ENCODE measurements at regions not wholly inside any gene's neighbourhood (a gene's known extent, or its start where the extent isn't known, plus 50 kb on each side); places are given as distances from the start of the nearest gene placed in this dataset.
"Not testable (repeated sequence)": the region's sequence is repeated elsewhere in the genome, so short reads cannot be mapped to it uniquely, and the experiment has no call there.

DNA sequence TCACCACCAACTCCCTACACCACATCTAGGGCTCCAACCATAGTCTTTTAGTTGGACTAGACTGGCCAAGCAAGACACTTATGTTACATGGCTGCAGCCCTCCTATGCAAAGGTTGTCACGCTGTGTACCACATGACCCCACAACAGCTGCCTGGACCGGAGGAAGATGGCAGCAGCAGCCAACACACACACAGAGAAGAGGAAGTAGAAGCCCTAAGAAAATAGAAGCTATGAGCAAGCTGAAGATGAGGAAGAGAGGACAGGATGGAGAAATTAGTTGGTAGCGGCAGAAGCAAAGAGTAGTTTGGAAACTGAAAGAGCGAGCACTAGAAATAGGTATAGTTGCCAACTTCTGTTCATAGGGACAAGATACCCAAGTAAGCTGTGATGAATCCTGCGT lies 60.8 kb upstream of the RALGPS2 start:
- TF ChIP-seq, protein P1, sequence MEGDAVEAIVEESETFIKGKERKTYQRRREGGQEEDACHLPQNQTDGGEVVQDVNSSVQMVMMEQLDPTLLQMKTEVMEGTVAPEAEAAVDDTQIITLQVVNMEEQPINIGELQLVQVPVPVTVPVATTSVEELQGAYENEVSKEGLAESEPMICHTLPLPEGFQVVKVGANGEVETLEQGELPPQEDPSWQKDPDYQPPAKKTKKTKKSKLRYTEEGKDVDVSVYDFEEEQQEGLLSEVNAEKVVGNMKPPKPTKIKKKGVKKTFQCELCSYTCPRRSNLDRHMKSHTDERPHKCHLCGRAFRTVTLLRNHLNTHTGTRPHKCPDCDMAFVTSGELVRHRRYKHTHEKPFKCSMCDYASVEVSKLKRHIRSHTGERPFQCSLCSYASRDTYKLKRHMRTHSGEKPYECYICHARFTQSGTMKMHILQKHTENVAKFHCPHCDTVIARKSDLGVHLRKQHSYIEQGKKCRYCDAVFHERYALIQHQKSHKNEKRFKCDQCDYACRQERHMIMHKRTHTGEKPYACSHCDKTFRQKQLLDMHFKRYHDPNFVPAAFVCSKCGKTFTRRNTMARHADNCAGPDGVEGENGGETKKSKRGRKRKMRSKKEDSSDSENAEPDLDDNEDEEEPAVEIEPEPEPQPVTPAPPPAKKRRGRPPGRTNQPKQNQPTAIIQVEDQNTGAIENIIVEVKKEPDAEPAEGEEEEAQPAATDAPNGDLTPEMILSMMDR (IDR thresholded peaks at IDR 0.05) = no peak
- DNase-seq (ENCODE audit: low spot score) = no peak
- ATAC-seq (ENCODE audit: low FRiP score) = no peak

DNA sequence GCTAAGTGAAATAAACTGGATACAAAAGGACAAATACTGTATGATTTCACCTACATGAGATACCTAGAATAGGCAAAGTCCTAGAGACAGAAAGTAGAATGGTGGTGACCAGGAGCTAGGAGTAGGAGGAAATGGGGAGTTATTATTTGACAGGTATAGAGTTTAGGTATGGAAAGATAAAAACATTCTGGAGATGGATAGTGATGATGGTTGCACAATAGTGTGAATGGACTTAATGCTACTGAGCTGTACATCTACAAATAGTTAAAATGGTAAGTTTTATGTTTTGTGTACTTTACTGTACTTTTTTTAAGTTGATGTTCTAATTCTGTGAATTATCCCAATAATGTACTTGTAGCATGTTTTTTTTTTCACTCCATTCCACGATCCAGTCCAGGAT lies 59.5 kb upstream of the RALGPS2 start:
- ATAC-seq (ENCODE audit: low FRiP score) = no peak
- TF ChIP-seq, protein P1 (IDR thresholded peaks at IDR 0.05) = no peak

DNA sequence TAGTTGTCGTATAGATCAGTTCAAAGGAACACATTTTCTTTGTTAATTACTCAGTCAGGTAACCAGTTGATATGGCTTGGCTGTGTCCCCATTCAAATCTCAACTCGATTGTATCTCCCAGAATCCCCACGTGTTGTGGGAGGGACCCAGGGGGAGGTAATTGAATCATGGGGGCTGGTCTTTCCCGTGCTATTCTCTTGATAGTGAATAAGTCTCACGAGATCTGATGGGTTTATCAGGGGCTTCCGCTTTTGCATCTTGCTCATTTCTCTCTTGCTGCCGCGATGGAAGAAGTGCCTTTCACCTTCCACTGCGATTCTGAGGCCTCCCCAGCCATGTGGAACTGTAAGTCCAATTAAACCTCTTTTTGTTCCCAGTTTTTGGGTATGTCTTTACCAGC lies 58.2 kb upstream of the RALGPS2 start:
- not testable (repeated sequence) for DNase-seq (ENCODE audit: low spot score); ATAC-seq (ENCODE audit: low FRiP score)

More for the DNA sequence above, 59.5 kb upstream of the RALGPS2 start:
- no peak for DNase-seq (ENCODE audit: low spot score)

DNA sequence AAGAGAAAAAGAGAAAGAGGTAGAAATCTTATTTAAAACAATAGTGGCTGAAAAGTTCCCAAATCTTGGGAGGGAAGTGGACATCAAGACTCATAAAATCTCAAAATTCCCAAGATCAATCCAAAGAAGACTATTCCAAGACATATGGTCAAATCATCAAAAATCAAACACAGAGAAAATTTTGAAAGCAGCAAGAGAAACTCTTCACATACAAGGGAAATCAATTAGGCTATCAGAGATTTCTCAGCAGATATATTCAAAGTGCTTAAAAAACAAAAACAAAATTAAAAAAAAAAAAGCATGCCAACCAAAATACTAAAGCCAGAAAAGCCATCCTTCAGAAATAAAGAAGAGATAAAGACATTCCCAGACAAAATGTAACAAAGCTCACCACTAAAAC lies 52.6 kb upstream of the RALGPS2 start:
- TF ChIP-seq, protein P1 (IDR thresholded peaks at IDR 0.05) = no peak

DNA sequence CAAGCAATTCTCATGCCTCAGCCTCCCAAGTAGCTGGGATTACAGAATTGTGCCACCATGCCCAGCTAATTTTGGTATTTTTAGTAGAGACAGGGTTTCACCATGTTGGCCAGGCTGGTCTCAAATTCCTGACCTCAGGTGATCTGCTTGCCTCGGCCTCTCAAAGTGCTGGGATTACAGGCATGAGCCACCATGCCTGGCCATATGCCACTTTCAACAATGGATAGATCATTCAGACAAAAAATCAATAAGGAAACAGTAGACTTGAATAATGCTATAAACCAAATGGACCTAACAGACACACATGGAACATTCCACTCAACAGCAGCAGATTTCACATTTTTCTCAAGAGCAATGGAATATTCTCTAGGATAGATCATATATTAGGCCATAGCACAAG lies 50.5 kb upstream of the RALGPS2 start:
- DNase-seq (ENCODE audit: low spot score); ATAC-seq (ENCODE audit: low FRiP score): not testable (repeated sequence)

More for the DNA sequence above, 52.6 kb upstream of the RALGPS2 start:
- DNase-seq (ENCODE audit: low spot score) = no peak
- no peak for ATAC-seq (ENCODE audit: low FRiP score)
